ENCODE measurements at regions not wholly inside any gene's neighbourhood (a gene's known extent, or its start where the extent isn't known, plus 50 kb on each side); places are given as distances from the start of the nearest gene placed in this dataset.

GRCh38 chr4:165783626-165784025 lies 89.4 kb upstream of the TLL1 start:
- no peak for TF ChIP-seq CTCF (IDR thresholded peaks at IDR 0.05; ENCODE audit: insufficient read depth, low read depth, low read length)
- H3K4me3 ChIP-seq (ENCODE audit: low read depth, low read length) = no peak overlapping the region
- no peak for DNase-seq (ENCODE audit: low read depth)

GRCh38 chr4:165784672-165785071 lies 88.4 kb upstream of the TLL1 start:
- TF ChIP-seq CTCF (IDR thresholded peaks at IDR 0.05; ENCODE audit: insufficient read depth, low read depth, low read length) = no peak
- H3K4me3 ChIP-seq (ENCODE audit: low read depth, low read length) = no peak overlapping the region
- no peak for DNase-seq (ENCODE audit: low read depth)

- no peak for DNase-seq (ENCODE audit: low read depth)
- no peak for TF ChIP-seq CTCF (IDR thresholded peaks at IDR 0.05; ENCODE audit: insufficient read depth, low read depth, low read length)
- H3K4me3 ChIP-seq (ENCODE audit: low read depth, low read length) = no peak overlapping the region
These were observed 87.7 kb upstream of the TLL1 start for GRCh38 chr4:165785337-165785736.

- H3K4me3 ChIP-seq (ENCODE audit: low read depth, low read length) = no peak overlapping the region
- no peak for TF ChIP-seq CTCF (IDR thresholded peaks at IDR 0.05; ENCODE audit: insufficient read depth, low read depth, low read length)
- DNase-seq (ENCODE audit: low read depth) = no peak
These were observed 85.3 kb upstream of the TLL1 start for GRCh38 chr4:165787516-165788274.

GRCh38 chr4:165788686-165789463 lies 84.2 kb upstream of the TLL1 start:
- H3K4me3 ChIP-seq (ENCODE audit: low read depth, low read length) = no peak overlapping the region
- DNase-seq (ENCODE audit: low read depth) = no peak
- no peak for TF ChIP-seq CTCF (IDR thresholded peaks at IDR 0.05; ENCODE audit: insufficient read depth, low read depth, low read length)

GRCh38 chr4:165793236-165793635 lies 79.8 kb upstream of the TLL1 start:
- no peak for DNase-seq (ENCODE audit: low read depth)
- TF ChIP-seq CTCF (IDR thresholded peaks at IDR 0.05; ENCODE audit: insufficient read depth, low read depth, low read length) = no peak

More at GRCh38 chr4:165793236-165793635, 79.8 kb upstream of the TLL1 start:
- H3K4me3 ChIP-seq (ENCODE audit: low read depth, low read length) = no peak overlapping the region

Data from fibroblast of villous mesenchyme (primary cell).